ENCODE measurements at regions not wholly inside any gene's neighbourhood (a gene's known extent, or its start where the extent isn't known, plus 50 kb on each side); places are given as distances from the start of the nearest gene placed in this dataset.

DNA sequence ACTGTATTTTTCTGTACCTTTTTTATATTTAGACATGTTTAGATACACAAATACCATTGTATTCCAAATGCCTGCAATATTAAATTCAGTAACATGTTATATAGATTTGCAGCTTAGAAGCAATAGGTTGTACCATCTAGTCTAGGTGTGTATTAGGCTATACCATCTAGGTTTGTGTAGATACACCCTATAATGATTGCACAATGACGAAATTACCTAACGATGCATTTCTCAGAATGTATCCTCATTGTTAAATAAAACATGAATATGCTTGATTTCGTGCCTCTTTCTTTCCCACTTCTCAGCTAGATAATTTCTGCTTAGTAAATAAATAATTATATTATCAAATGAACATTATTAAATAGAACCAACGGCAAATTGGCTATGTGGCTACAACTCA is 653.0 kb downstream of the EPM2A start:
- ChIA-PET CTCF (no interaction called here), POLR2A (interaction anchor here (0.6 kb wide), 1 partner anchor 82 kb away, joined by 7 read pairs; no protein-coding TSS in a partner anchor)
- H3K27ac ChIP-seq (ENCODE audit: low read depth, low read length) = no peak overlapping the region
- TF ChIP-seq, protein P1, sequence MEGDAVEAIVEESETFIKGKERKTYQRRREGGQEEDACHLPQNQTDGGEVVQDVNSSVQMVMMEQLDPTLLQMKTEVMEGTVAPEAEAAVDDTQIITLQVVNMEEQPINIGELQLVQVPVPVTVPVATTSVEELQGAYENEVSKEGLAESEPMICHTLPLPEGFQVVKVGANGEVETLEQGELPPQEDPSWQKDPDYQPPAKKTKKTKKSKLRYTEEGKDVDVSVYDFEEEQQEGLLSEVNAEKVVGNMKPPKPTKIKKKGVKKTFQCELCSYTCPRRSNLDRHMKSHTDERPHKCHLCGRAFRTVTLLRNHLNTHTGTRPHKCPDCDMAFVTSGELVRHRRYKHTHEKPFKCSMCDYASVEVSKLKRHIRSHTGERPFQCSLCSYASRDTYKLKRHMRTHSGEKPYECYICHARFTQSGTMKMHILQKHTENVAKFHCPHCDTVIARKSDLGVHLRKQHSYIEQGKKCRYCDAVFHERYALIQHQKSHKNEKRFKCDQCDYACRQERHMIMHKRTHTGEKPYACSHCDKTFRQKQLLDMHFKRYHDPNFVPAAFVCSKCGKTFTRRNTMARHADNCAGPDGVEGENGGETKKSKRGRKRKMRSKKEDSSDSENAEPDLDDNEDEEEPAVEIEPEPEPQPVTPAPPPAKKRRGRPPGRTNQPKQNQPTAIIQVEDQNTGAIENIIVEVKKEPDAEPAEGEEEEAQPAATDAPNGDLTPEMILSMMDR (IDR thresholded peaks at IDR 0.05; ENCODE audit: low read depth, low read length) = no peak
- no peak for DNase-seq (ENCODE audit: low read depth, low spot score)
- no peaks in the 10 kb centered on the region for H3K9me3 ChIP-seq (ENCODE audit: control insufficient read depth, insufficient read depth, low read length)
- H3K4me3 ChIP-seq (ENCODE audit: low read depth, low read length) = no peak overlapping the region
- no peaks in the 10 kb centered on the region for H3K27me3 ChIP-seq (ENCODE audit: control insufficient read depth, insufficient read depth, low read length)

DNA sequence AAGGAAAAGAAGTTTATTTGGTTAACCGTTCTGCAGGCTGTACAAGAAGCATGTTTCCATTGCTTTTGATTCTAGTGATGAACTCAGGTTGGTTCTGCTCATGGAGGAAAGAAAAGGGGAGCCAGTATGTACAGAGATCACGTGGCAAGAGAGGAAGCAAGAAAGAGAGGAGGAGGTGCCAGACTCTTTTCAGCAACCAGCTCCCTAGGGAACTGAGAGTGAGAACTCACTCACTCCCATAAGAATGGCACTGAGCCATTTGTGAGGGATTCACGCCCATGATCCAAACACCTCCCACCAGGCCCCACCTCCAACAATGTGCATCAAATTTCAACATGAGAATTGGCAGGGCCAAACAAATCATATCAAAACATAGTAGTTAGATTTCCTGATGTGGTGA is 649.1 kb downstream of the EPM2A start:
- ChIA-PET CTCF (no interaction called here), POLR2A (no interaction called here)
- no peak for DNase-seq (ENCODE audit: low read depth, low spot score)
- TF ChIP-seq, protein P1 (IDR thresholded peaks at IDR 0.05; ENCODE audit: low read depth, low read length) = no peak
- Histone ChIP-seq H3K4me3 (ENCODE audit: low read depth, low read length) (no peak overlapping the region), H3K9me3 (ENCODE audit: control insufficient read depth, insufficient read depth, low read length) (no peaks in the 10 kb centered on the region), H3K27ac (ENCODE audit: low read depth, low read length) (no peak overlapping the region), H3K27me3 (ENCODE audit: control insufficient read depth, insufficient read depth, low read length) (no peaks in the 10 kb centered on the region)

DNA sequence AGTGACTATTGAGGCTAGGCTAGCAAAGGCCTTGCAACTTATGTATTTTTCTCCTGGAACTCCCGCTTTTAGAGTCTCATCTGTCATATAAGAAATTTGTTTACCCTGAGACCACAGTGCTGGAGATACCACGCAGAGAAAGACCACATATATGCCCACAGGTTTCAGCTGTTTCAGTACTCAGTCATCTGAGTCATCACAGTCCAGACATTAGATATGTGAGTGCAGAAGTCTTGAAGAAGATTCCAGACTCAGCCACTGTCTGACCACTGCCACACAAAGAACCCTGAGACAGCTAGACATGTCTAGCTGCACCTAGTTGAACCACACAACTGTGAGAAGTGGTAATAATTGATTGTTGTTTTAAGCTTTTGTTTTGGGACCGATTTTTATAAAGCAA is 648.3 kb downstream of the EPM2A start:
- H3K27ac ChIP-seq (ENCODE audit: low read depth, low read length) = no peak overlapping the region

DNA sequence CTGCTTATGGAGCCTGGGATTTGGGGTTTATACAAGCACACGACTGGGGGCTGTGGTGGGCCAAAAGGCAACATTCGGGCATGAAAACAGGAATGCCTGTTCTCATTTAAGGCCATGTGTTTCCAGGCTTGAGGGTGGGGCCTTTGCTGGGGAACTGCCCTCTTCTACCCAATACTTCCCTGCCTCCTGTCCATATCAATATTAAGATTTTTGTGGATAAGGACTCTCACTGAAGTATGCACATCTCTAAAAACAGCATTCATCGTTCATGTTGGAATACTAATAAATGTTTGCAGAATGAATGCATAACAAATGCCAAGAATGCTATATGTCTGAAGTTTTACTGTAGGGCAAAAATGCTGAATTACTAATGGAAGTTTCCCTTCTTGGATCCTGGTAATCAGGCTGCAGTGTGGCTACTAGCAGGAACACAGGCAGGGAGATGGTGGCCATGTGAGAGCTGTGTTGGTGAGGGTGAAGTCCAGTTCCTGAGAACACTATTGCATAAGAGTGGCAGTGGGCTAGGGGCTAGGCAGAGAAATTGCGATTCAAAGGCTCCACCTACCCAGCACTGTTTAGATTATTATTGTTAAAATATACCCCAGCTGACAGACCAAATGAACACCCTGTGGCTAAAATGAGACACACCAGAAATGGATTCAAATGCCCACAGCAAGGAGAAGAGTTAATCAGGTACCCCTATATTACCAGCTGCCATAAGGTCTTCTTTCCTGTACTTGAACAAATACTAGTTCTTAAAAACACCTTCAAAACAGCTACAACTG is 644.3 kb downstream of the EPM2A start:
- DNase-seq (ENCODE audit: low read depth, low spot score) = no peak
- TF ChIP-seq, protein P1 (IDR thresholded peaks at IDR 0.05; ENCODE audit: low read depth, low read length) = no peak
- H3K27me3 ChIP-seq (ENCODE audit: control insufficient read depth, insufficient read depth, low read length) = no peaks in the 10 kb centered on the region
- CTCF ChIA-PET = no interaction called here
- H3K9me3 ChIP-seq (ENCODE audit: control insufficient read depth, insufficient read depth, low read length) = no peaks in the 10 kb centered on the region
- POLR2A ChIA-PET = no interaction called here
- H3K27ac ChIP-seq (ENCODE audit: low read depth, low read length) = no peak overlapping the region
- H3K4me3 ChIP-seq (ENCODE audit: low read depth, low read length) = no peak overlapping the region

More for the DNA sequence above, 648.3 kb downstream of the EPM2A start:
- H3K4me3 ChIP-seq (ENCODE audit: low read depth, low read length) = no peak overlapping the region
- POLR2A ChIA-PET = no interaction called here
- DNase-seq (ENCODE audit: low read depth, low spot score) = no peak
- CTCF ChIA-PET = no interaction called here
- no peaks in the 10 kb centered on the region for H3K9me3 ChIP-seq (ENCODE audit: control insufficient read depth, insufficient read depth, low read length)
- TF ChIP-seq, protein P1 (IDR thresholded peaks at IDR 0.05; ENCODE audit: low read depth, low read length) = no peak
- H3K27me3 ChIP-seq (ENCODE audit: control insufficient read depth, insufficient read depth, low read length) = no peaks in the 10 kb centered on the region

DNA sequence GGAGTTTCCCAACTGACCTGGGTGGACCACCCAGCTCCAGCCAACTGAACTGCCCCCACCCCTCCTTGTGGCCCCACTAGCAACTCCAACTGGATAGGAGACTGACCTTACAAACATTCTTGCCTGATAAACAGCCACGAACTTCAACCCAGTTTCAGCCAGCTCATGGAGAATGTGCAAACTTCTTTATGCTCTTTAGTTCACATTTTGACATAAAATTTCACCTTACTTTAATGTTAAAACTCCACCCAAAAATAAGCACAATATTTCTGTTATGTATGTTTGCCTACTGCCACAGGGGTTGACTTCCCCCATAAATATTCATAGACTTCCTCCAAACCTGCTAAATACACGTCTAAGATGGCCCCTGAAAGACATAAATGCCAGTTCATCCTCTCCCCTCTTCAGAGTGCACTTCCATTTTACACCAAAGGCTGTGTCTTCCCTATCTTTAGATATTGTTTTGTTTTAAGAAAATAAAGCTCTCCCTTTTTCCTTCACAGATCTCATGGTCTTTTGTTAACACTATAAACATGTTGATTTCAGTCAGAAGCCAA is 643.7 kb downstream of the EPM2A start:
- Histone ChIP-seq H3K27ac (ENCODE audit: low read depth, low read length) (no peak overlapping the region), H3K4me3 (ENCODE audit: low read depth, low read length) (no peak overlapping the region), H3K9me3 (ENCODE audit: control insufficient read depth, insufficient read depth, low read length) (no peaks in the 10 kb centered on the region), H3K27me3 (ENCODE audit: control insufficient read depth, insufficient read depth, low read length) (no peaks in the 10 kb centered on the region)
- POLR2A ChIA-PET = no interaction called here
- TF ChIP-seq, protein P1 (IDR thresholded peaks at IDR 0.05; ENCODE audit: low read depth, low read length) = no peak
- CTCF ChIA-PET = interaction anchor here (0.5 to 0.7 kb wide), 3 partner anchors 10 to 543 kb away, joined by 3 to 7 read pairs (median 3); no protein-coding TSS in a partner anchor
- DNase-seq (ENCODE audit: low read depth, low spot score) = no peak

Data from AG04450 (cell line).